CD4-positive, alpha-beta T cell (primary cell): ENCODE measurements at regions not wholly inside any gene's neighbourhood (a gene's known extent, or its start where the extent isn't known, plus 50 kb on each side); places are given as distances from the start of the nearest gene placed in this dataset.
"Not testable (repeated sequence)": the region's sequence is repeated elsewhere in the genome, so short reads cannot be mapped to it uniquely, and the experiment has no call there.

ENCODE experiments used
- ATAC-seq: fragments of 200-7000 bp; cut with Tn5 transposase; one replicate; pipeline ENCODE4 v1.10.0; 2022; ENCODE audit warnings: mild to moderate bottlenecking; ENCODE audit not compliant: poor library complexity
- CTCF ChIA-PET: fragments of 350-600 bp; sonication (Branson Sonifier 250); formaldehyde crosslinking; loops from one replicate; lab custom pipeline; 2021; ENCODE audit warnings: antibody characterized with exemption, inconsistent platforms; lab: Charles Lee
- POLR2A ChIA-PET: fragments of 350-600 bp; sonication (Branson Sonifier 250); formaldehyde crosslinking; loops from one replicate; lab custom pipeline; 2021; ENCODE audit warnings: antibody characterized with exemption, inconsistent platforms; lab: Charles Lee
- DNase-seq, 14 experiments: peaks; one replicate each; pipeline ENCODE4 v3.0.0-alpha.2; 2013 to 2020; ENCODE audit warnings: mixed read lengths in 2 of 14
- H3K27ac ChIP-seq, 2 donors: one replicate each; pipeline versions ENCODE4 v1.5.1 to v1.7.0; 2013; ENCODE audit warnings: low read length in 2 of 2, low read depth in 1 of 2, mild to moderate bottlenecking in 1 of 2
- H3K27me3 ChIP-seq, 2 experiments: 1 replicate in 1 of 2; 2 replicates in 1 of 2; pipeline versions ENCODE4 v1.6.1 to v1.7.0; 2013; ENCODE audit warnings: low read length in 2 of 2, control low read depth in 1 of 2, mild to moderate bottlenecking in 1 of 2, moderate library complexity in 1 of 2; ENCODE audit not compliant: insufficient read depth in 2 of 2, control insufficient read depth in 1 of 2
- H3K36me3 ChIP-seq: one replicate; pipeline ENCODE4 v1.6.1; 2013; ENCODE audit warnings: low read length, control low read depth; ENCODE audit not compliant: insufficient read depth
- H3K4me1 ChIP-seq: one replicate; pipeline ENCODE4 v1.6.1; 2013; ENCODE audit warnings: low read length, control low read depth; ENCODE audit not compliant: insufficient read depth
- H3K4me3 ChIP-seq: one replicate; pipeline ENCODE4 v1.5.1; 2013; ENCODE audit warnings: mild to moderate bottlenecking, low read length, moderate library complexity
- H3K9me3 ChIP-seq, 2 experiments: 1 replicate in 1 of 2; 2 replicates in 1 of 2; pipeline versions ENCODE4 v1.6.1 to v1.7.0; 2013; ENCODE audit warnings: low read length in 2 of 2, mild to moderate bottlenecking in 2 of 2, control low read depth in 1 of 2, moderate library complexity in 1 of 2; ENCODE audit not compliant: control insufficient read depth in 1 of 2, insufficient read depth in 1 of 2
- H3K27ac Mint-ChIP-seq: one replicate; pipeline ENCODE4 v1.8.0; 2020; ENCODE audit warnings: mixed read lengths
- H3K27me3 Mint-ChIP-seq: one replicate; pipeline ENCODE4 v1.8.0; 2021; ENCODE audit warnings: mixed read lengths
- H3K36me3 Mint-ChIP-seq: one replicate; pipeline ENCODE4 v1.8.0; 2021; ENCODE audit warnings: low read depth, mixed read lengths
- H3K4me1 Mint-ChIP-seq: one replicate; pipeline ENCODE4 v1.8.0; 2021; ENCODE audit warnings: low read depth, mixed read lengths
- H3K4me3 Mint-ChIP-seq: one replicate; pipeline ENCODE4 v1.8.0; 2020; ENCODE audit warnings: mild to moderate bottlenecking, mixed read lengths
- H3K9me3 Mint-ChIP-seq: one replicate; pipeline ENCODE4 v1.8.0; 2020; ENCODE audit warnings: mixed read lengths
- intact Hi-C, 2 experiments: fragments of 100-400 bp; cut with DNase I in 1 of 2; cut with micrococcal nuclease in 1 of 2; formaldehyde crosslinking; loops; one replicate each; pipeline versions ENCODE4 v1.15.1 to v1.9.0; 2023 to 2025; cut with DNase I, micrococcal nuclease
- TF ChIP-seq, protein P1 (sequence below): fragments of 200-600 bp; IDR thresholded peaks from one replicate; pipeline ENCODE4 v1.8.0; 2022; ENCODE audit warnings: antibody characterized with exemption, mild to moderate bottlenecking

DNA sequence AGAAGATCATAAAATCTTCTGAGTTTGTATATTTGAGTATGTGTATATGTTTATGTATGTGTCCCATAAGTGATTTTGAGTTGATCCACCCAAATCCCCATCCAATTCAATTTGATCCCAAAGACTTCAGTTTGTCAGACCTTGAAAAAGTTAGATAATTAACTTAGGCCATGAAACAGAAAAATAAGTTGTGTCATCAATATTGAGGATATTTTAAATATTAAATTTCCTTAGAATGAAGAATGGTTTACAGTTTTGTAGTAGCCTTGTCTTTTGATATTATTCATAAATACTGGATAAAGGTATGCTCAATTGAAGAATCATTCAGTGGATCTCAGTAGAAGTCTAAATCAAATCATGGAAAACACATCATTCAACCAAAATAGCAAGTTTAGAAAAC, 864.4 kb upstream of the INTU start:
- intact Hi-C loops: no loop called here
- no peak for ATAC-seq

DNA sequence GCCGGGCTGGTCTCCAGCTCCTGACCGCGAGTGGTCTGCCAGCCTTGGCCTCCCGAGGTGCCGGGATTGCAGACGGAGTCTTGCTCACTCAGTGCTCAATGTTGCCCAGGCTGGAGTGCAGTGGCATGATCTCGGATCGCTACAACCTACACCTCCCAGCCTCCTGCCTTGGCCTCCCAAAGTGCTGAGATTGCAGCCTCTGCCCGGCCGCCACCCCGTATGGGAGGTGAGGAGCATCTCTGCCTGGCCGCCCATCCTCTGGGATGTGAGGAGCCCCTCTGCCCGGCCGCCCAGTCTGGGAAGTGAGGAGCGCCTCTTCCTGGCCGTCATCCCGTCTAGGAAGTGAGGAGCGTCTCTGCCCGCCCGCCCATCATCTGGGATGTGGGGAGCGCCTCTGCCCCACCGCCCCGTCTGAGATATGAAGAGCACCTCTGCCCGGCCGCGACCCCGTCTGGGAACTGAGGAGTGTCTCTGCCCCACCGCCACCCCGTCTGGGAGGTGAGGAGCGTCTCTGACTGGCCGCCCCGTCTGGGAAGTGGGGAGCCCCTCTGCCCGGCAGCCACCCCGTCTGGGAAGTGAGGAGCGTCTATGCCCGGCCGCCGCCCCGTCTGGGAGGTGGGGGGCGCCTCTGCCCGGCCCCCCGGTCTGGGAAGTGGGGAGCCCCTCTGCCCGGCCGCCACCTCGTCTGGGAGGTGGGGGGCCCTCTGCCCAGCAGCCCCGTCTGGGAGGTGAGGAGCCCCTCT, 861.8 kb upstream of the INTU start:
- peaks cover 0 to 16% of the 10 kb centered on the region in 2 experiments for H3K9me3 ChIP-seq
- H3K27ac ChIP-seq, DNase-seq, H3K4me3 ChIP-seq, H3K4me3 Mint-ChIP-seq, CTCF ChIA-PET, H3K36me3 ChIP-seq, POLR2A ChIA-PET, H3K4me1 ChIP-seq, H3K27me3 ChIP-seq, intact Hi-C loops, H3K4me1 Mint-ChIP-seq, H3K27me3 Mint-ChIP-seq, H3K27ac Mint-ChIP-seq, H3K9me3 Mint-ChIP-seq, H3K36me3 Mint-ChIP-seq, ATAC-seq: not testable (repeated sequence)

More for the DNA sequence above, 864.4 kb upstream of the INTU start:
- no peaks in the 10 kb centered on the region for H3K4me1 Mint-ChIP-seq
- Histone ChIP-seq H3K4me1 (no peaks in the 10 kb centered on the region), H3K4me3 (no peak overlapping the region), H3K9me3 (peaks cover 0 to 16% of the 10 kb centered on the region in 2 experiments), H3K36me3 (no peaks in the 10 kb centered on the region), H3K27me3 (no peaks in the 10 kb centered on the region), H3K27ac (no peak overlapping the region)
- ChIA-PET CTCF (interaction anchor here (1.4 kb wide), 1 partner anchor 17 kb away, joined by 3 read pairs; no protein-coding TSS in a partner anchor), POLR2A (no interaction called here)
- H3K36me3 Mint-ChIP-seq: no peaks in the 10 kb centered on the region
- TF ChIP-seq, protein P1, sequence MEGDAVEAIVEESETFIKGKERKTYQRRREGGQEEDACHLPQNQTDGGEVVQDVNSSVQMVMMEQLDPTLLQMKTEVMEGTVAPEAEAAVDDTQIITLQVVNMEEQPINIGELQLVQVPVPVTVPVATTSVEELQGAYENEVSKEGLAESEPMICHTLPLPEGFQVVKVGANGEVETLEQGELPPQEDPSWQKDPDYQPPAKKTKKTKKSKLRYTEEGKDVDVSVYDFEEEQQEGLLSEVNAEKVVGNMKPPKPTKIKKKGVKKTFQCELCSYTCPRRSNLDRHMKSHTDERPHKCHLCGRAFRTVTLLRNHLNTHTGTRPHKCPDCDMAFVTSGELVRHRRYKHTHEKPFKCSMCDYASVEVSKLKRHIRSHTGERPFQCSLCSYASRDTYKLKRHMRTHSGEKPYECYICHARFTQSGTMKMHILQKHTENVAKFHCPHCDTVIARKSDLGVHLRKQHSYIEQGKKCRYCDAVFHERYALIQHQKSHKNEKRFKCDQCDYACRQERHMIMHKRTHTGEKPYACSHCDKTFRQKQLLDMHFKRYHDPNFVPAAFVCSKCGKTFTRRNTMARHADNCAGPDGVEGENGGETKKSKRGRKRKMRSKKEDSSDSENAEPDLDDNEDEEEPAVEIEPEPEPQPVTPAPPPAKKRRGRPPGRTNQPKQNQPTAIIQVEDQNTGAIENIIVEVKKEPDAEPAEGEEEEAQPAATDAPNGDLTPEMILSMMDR: no peak
- H3K27me3 Mint-ChIP-seq: no peaks in the 10 kb centered on the region
- H3K27ac Mint-ChIP-seq: no peak overlapping the region
- H3K4me3 Mint-ChIP-seq: no peak overlapping the region
- peaks cover 9% of the 10 kb centered on the region for H3K9me3 Mint-ChIP-seq
- no peak for DNase-seq

DNA sequence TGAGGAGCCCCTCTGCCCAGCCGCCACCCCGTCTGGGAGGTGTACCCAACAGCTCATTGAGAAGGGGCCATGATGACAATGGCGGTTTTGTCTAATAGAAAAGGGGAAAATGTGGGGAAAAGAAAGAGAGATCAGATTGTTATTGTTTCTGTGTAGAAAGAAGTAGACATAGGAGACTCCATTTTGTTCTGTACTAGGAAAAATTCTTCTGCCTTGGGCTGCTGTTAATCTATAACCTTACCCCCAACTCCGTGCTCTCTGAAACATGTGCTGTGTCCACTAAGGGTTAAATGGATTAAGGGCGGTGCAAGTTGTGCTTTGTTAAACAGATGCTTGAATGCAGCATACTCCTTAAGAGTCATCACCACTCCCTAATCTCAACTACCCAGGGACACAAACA, 861.1 kb upstream of the INTU start:
- CTCF ChIA-PET, ATAC-seq: not testable (repeated sequence)
- H3K9me3 ChIP-seq: peaks cover 0 to 16% of the 10 kb centered on the region in 2 experiments

DNA sequence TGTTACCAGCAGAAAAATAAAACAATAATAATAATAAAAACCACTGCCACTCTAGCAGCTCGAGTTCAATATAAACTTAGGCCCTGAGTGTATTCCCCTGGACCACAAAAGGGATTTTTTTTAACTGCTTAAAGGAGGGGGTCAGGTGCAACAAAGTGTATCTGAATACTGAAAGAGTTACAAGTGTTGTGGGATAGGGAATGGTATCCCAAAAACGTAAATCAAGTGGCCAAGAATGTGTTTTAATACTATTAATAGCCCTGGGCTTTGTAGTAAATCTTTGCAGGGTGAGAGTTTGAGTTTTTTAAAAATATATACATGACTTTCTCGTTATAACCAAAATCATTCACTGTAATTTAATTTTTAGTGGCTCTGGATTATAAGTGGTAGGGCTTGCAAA, 860.1 kb upstream of the INTU start:
- H3K27me3 Mint-ChIP-seq: no peaks in the 10 kb centered on the region
- Histone ChIP-seq H3K27ac (no peak overlapping the region), H3K4me1 (no peaks in the 10 kb centered on the region), H3K4me3 (no peak overlapping the region), H3K27me3 (no peaks in the 10 kb centered on the region), H3K36me3 (no peaks in the 10 kb centered on the region), H3K9me3 (peaks cover 0 to 13% of the 10 kb centered on the region in 2 experiments)
- no peak overlapping the region for H3K27ac Mint-ChIP-seq
- H3K4me1 Mint-ChIP-seq: no peaks in the 10 kb centered on the region
- CTCF ChIA-PET: no interaction called here
- no peak for ATAC-seq
- intact Hi-C loops: no loop called here
- POLR2A ChIA-PET: no interaction called here
- peaks cover 6% of the 10 kb centered on the region for H3K9me3 Mint-ChIP-seq
- TF ChIP-seq, protein P1: no peak
- no peaks in the 10 kb centered on the region for H3K36me3 Mint-ChIP-seq
- no peak overlapping the region for H3K4me3 Mint-ChIP-seq
- DNase-seq: no peak

More for the DNA sequence above, 861.1 kb upstream of the INTU start:
- H3K36me3 ChIP-seq, H3K27ac ChIP-seq, intact Hi-C loops, POLR2A ChIA-PET, DNase-seq, H3K4me1 ChIP-seq, H3K4me1 Mint-ChIP-seq, H3K27ac Mint-ChIP-seq, H3K36me3 Mint-ChIP-seq, H3K4me3 Mint-ChIP-seq, H3K9me3 Mint-ChIP-seq, H3K27me3 ChIP-seq, H3K27me3 Mint-ChIP-seq, H3K4me3 ChIP-seq: not testable (repeated sequence)
